ENCODE measurements at regions not wholly inside any gene's neighbourhood (a gene's known extent, or its start where the extent isn't known, plus 50 kb on each side); places are given as distances from the start of the nearest gene placed in this dataset.

DNA sequence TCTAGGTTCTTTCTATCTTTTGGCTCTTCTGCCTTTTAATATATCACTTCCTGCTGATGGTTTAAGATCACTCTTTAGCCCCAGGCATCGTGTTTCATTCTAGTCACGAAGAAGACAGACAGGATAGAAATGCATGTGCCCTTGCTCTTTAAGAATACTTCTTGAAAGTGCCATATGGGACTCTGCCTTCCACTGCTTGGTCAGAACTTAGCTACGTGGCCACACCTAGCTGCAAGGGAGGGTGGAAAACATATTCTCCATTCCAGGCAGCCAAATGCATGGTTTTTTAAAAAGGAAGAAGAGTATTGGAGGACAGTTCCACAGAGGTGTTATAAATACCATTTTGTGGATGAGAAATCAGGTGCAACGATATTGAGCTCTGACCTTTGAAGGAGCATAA, 143.3 kb downstream of the KLRB1 start:
- TF ChIP-seq CTCF (IDR thresholded peaks at IDR 0.05; ENCODE audit: insufficient read depth, low read length) (no peak), POLR2AphosphoS5 (IDR thresholded peaks at IDR 0.05; ENCODE audit: low read depth) (no peak)

Data from HL-60 (cell line).